B cell (primary cell): ENCODE measurements at regions not wholly inside any gene's neighbourhood (a gene's known extent, or its start where the extent isn't known, plus 50 kb on each side); places are given as distances from the start of the nearest gene placed in this dataset.

ENCODE experiments used
- ATAC-seq: fragments of 200-7000 bp; cut with Tn5 transposase; one replicate; pipeline ENCODE4 v1.10.0; 2021; ENCODE audit warnings: low read depth, mild to moderate bottlenecking, moderate number of reproducible peaks, moderate library complexity
- CTCF ChIA-PET: fragments of 350-600 bp; sonication (Branson Sonifier 250); formaldehyde crosslinking; loops from one replicate; lab custom pipeline; 2021; ENCODE audit warnings: antibody characterized with exemption, inconsistent platforms; lab: Charles Lee
- POLR2A ChIA-PET: fragments of 350-600 bp; sonication (Branson Sonifier 250); formaldehyde crosslinking; loops from one replicate; lab custom pipeline; 2021; ENCODE audit warnings: antibody characterized with exemption; lab: Charles Lee
- DNase-seq: peaks from one replicate; pipeline ENCODE4 v3.0.0; 2013
- H2AFZ ChIP-seq: 2 replicates; pipeline ENCODE4 v1.6.1; 2012; ENCODE audit warnings: mild to moderate bottlenecking, low read depth, low read length; ENCODE audit not compliant: insufficient read depth, poor library complexity, severe bottlenecking
- H3K27ac ChIP-seq, 2 donors: 1 replicate in 1 of 2; 2 replicates in 1 of 2; pipeline ENCODE4 v1.5.1; 2012 to 2013; ENCODE audit warnings: low read length in 2 of 2, mild to moderate bottlenecking in 2 of 2, moderate library complexity in 1 of 2
- H3K27me3 ChIP-seq, 4 experiments: fragments of 200-600 bp in 1 of 4; sonication (generic) in 1 of 4; replicated peaks in 1 of 4; 1 replicate in 2 of 4; 2 replicates in 2 of 4; pipeline versions ENCODE4 v1.6.1 to v1.7.0; 2013 to 2016; ENCODE audit warnings: low read length in 3 of 4, mild to moderate bottlenecking in 2 of 4, mixed read lengths in 1 of 4, moderate library complexity in 1 of 4; ENCODE audit not compliant: insufficient read depth in 4 of 4, control insufficient read depth in 3 of 4; ENCODE audit errors: control extremely low read depth in 1 of 4
- H3K36me3 ChIP-seq, 2 experiments: replicated peaks in 1 of 2; 1 replicate in 1 of 2; 2 replicates in 1 of 2; pipeline versions ENCODE4 v1.6.1 to v1.7.1; 2013; ENCODE audit warnings: low read length in 1 of 2; ENCODE audit not compliant: insufficient read depth in 2 of 2, control insufficient read depth in 1 of 2; ENCODE audit errors: control extremely low read depth in 1 of 2, extremely low read depth in 1 of 2
- H3K4me1 ChIP-seq, 2 donors: fragments of 200-600 bp in 1 of 2; sonication (generic) in 1 of 2; 1 replicate in 1 of 2; 2 replicates in 1 of 2; pipeline versions ENCODE4 v1.5.1 to v1.6.1; 2013 to 2017; ENCODE audit warnings: low read length in 2 of 2; ENCODE audit not compliant: control insufficient read depth in 2 of 2, insufficient read depth in 2 of 2
- H3K4me2 ChIP-seq: replicated peaks from 2 replicates; pipeline ENCODE3; 2012; ENCODE audit warnings: mild to moderate bottlenecking, low read depth, low read length; ENCODE audit not compliant: poor library complexity, severe bottlenecking
- H3K4me3 ChIP-seq, 5 experiments: fragments of 200-600 bp in 1 of 5; sonication (generic) in 1 of 5; 1 replicate in 3 of 5; 2 replicates in 2 of 5; pipeline versions ENCODE4 v1.5.1 to v1.7.0; 2011 to 2016; ENCODE audit warnings: low read length in 4 of 5, mild to moderate bottlenecking in 4 of 5, low read depth in 2 of 5, control low read depth in 1 of 5, moderate library complexity in 1 of 5; ENCODE audit not compliant: insufficient read depth in 1 of 5; ENCODE audit errors: control extremely low read depth in 1 of 5, extremely low read depth in 1 of 5
- H3K79me2 ChIP-seq: fragments of 200-600 bp; sonication (generic); one replicate; pipeline ENCODE4 v1.6.0; 2016; ENCODE audit warnings: low read length; ENCODE audit not compliant: control insufficient read depth, insufficient read depth
- H3K9ac ChIP-seq: fragments of 200-600 bp; sonication (generic); 2 replicates; pipeline ENCODE4 v1.6.1; 2017; ENCODE audit warnings: mild to moderate bottlenecking, low read length, moderate library complexity
- H3K9me3 ChIP-seq, 3 donors: one replicate each; pipeline versions ENCODE4 v1.6.1 to v1.7.1; 2013; ENCODE audit warnings: low read length in 2 of 3; ENCODE audit not compliant: control insufficient read depth in 2 of 3, insufficient read depth in 1 of 3; ENCODE audit errors: control extremely low read depth in 1 of 3
- H4K20me1 ChIP-seq: 2 replicates; pipeline ENCODE4 v1.6.0; 2012; ENCODE audit warnings: mild to moderate bottlenecking, low read length; ENCODE audit not compliant: insufficient read depth, control insufficient read depth, poor library complexity, severe bottlenecking
- H3K27ac Mint-ChIP-seq: one replicate; pipeline ENCODE4 v1.8.0; 2021; ENCODE audit warnings: mixed read lengths
- H3K27me3 Mint-ChIP-seq: one replicate; pipeline ENCODE4 v1.8.0; 2021; ENCODE audit warnings: mixed read lengths
- H3K4me1 Mint-ChIP-seq: one replicate; pipeline ENCODE4 v1.8.0; 2021; ENCODE audit warnings: mixed read lengths
- H3K4me3 Mint-ChIP-seq: one replicate; pipeline ENCODE4 v1.8.0; 2021; ENCODE audit warnings: mixed read lengths
- H3K9me3 Mint-ChIP-seq: one replicate; pipeline ENCODE4 v1.8.0; 2022; ENCODE audit warnings: mixed read lengths; ENCODE audit not compliant: insufficient read depth
- CTCF ChIP-seq: fragments of 200-600 bp; IDR thresholded peaks from one replicate; pipeline ENCODE4 v1.8.0; 2022; ENCODE audit warnings: antibody characterized with exemption, mild to moderate bottlenecking
- EZH2 ChIP-seq: IDR thresholded peaks from 2 replicates; pipeline ENCODE4 v1.6.1; 2012; ENCODE audit warnings: borderline replicate concordance, low read depth, mild to moderate bottlenecking, moderate library complexity, low read length; ENCODE audit not compliant: insufficient read depth, poor library complexity, severe bottlenecking
- WGBS: methylation state at CpG from one replicate; pipeline ENCODE4 v1.1.5; 2013; ENCODE audit warnings: missing lambda C conversion rate; ENCODE audit not compliant: insufficient coverage; 5-methylcytosine and 5-hydroxymethylcytosine counted together
- intact Hi-C: fragments of 100-400 bp; cut with micrococcal nuclease; formaldehyde crosslinking; loops from one replicate; pipeline ENCODE4 v1.10.0; 2022

GRCh38 chr3:72022027-72022426 is 237.1 kb upstream of the PROK2 start:
- POLR2A ChIA-PET = no interaction called here
- H3K79me2 ChIP-seq = no peaks in the 10 kb centered on the region
- Mint-ChIP-seq H3K27me3 (peaks cover 5% of the 10 kb centered on the region), H3K4me3 (no peak overlapping the region), H3K27ac (no peak overlapping the region), H3K9me3 (no peaks in the 10 kb centered on the region), H3K4me1 (no peaks in the 10 kb centered on the region)
- CTCF ChIA-PET = no interaction called here
- no peak overlapping the region for H2AFZ ChIP-seq
- no peak overlapping the region for H3K9ac ChIP-seq
- ATAC-seq = no peak
- H3K4me3 ChIP-seq = no peak overlapping the region
- H3K27me3 ChIP-seq = no peaks in the 10 kb centered on the region
- DNase-seq = no peak
- no peak for TF ChIP-seq CTCF
- TF ChIP-seq EZH2 = no peak
- H3K27ac ChIP-seq = no peak overlapping the region
- no peak overlapping the region for H3K4me2 ChIP-seq
- H3K36me3 ChIP-seq = no peaks in the 10 kb centered on the region
- H3K4me1 ChIP-seq = no peaks in the 10 kb centered on the region
- no peaks in the 10 kb centered on the region for H3K9me3 ChIP-seq
- no peaks in the 10 kb centered on the region for H4K20me1 ChIP-seq
- 100% methylated on average over 4 of the region's 5 CpGs for WGBS
- intact Hi-C loops = no loop called here

- intact Hi-C loops = no loop called here
- no peaks in the 10 kb centered on the region for H3K9me3 ChIP-seq
- no peak overlapping the region for H3K9ac ChIP-seq
- no peak overlapping the region for H3K4me2 ChIP-seq
- ChIA-PET POLR2A (no interaction called here), CTCF (no interaction called here)
- no peak overlapping the region for H2AFZ ChIP-seq
- H3K4me1 ChIP-seq = no peaks in the 10 kb centered on the region
- H3K79me2 ChIP-seq = no peaks in the 10 kb centered on the region
- H3K36me3 ChIP-seq = no peaks in the 10 kb centered on the region
- ATAC-seq (no peak), DNase-seq (no peak)
- no peaks in the 10 kb centered on the region for H3K4me1 Mint-ChIP-seq
- H3K27me3 ChIP-seq = no peaks in the 10 kb centered on the region
- H3K27ac Mint-ChIP-seq = no peak overlapping the region
- no peak overlapping the region for H3K4me3 Mint-ChIP-seq
- no peaks in the 10 kb centered on the region for H3K9me3 Mint-ChIP-seq
- H3K27ac ChIP-seq = no peak overlapping the region
- H3K4me3 ChIP-seq = no peak overlapping the region
- no peak for TF ChIP-seq EZH2
- no peak for TF ChIP-seq CTCF
- WGBS = 100% methylated on average over 1 of the region's 1 CpG
- no peaks in the 10 kb centered on the region for H4K20me1 ChIP-seq
- H3K27me3 Mint-ChIP-seq = peaks cover 5% of the 10 kb centered on the region
These were observed 236.6 kb upstream of the PROK2 start for GRCh38 chr3:72021531-72021930.
